ENCODE measurements at regions not wholly inside any gene's neighbourhood (a gene's known extent, or its start where the extent isn't known, plus 50 kb on each side); places are given as distances from the start of the nearest gene placed in this dataset.

DNA sequence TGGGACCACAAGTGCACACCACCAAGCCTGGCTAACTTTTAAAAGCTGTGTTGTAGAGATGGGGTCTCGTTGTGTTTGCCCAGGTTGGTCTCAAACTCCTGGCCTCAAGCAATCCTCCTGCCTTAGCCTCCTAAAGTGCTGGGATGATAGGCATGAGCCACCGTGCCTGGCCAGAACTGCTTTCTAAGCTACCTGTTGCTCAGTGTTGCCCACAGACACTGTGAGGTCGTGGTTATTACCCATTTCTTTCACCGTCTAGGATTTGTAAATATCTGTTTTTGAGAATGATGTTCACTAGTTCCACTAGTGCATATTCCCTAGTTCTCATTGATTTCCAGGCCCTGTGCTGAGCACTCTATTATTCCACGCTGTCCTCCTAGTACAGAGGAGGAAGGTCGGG, 51.4 kb upstream of the FAM89A start:
- TF ChIP-seq CTCF (IDR thresholded peaks at IDR 0.05; ENCODE audit: insufficient read depth, missing control alignments): no peak
- no peak for FAIRE-seq
- no peak for DNase-seq (ENCODE audit: insufficient read length, low spot score)

Data from D721Med (cell line).